Kidney epithelial cell (primary cell): ENCODE measurements at regions not wholly inside any gene's neighbourhood (a gene's known extent, or its start where the extent isn't known, plus 50 kb on each side); places are given as distances from the start of the nearest gene placed in this dataset.

Source experiments
- DNase-seq: peaks from one replicate; pipeline ENCODE4 v3.0.0-alpha.2; 2010; ENCODE audit warnings: low read depth
- H3K27me3 ChIP-seq: 2 replicates; pipeline ENCODE4 v1.6.0; 2011; ENCODE audit warnings: low read length; ENCODE audit not compliant: control insufficient read depth, insufficient read depth
- H3K36me3 ChIP-seq: 2 replicates; pipeline ENCODE4 v1.5.1; 2011; ENCODE audit warnings: low read length; ENCODE audit not compliant: control insufficient read depth, insufficient read depth
- H3K4me3 ChIP-seq: 2 replicates; pipeline ENCODE4 v1.5.1; 2011; ENCODE audit warnings: low read depth, mild to moderate bottlenecking, control low read depth, low read length
- CTCF ChIP-seq: IDR thresholded peaks from 2 replicates; pipeline ENCODE4 v1.5.1; 2011; ENCODE audit warnings: mild to moderate bottlenecking, moderate library complexity, low read length, control low read depth, inconsistent platforms; ENCODE audit not compliant: insufficient read depth, poor library complexity, severe bottlenecking

- DNase-seq: no peak
- TF ChIP-seq CTCF: no peak
- Histone ChIP-seq H3K36me3 (no peaks in the 10 kb centered on the region), H3K27me3 (no peaks in the 10 kb centered on the region), H3K4me3 (no peak overlapping the region)
Observed at GRCh38 chr12:107352347-107353081, 259.2 kb upstream of the CRY1 start.

GRCh38 chr12:107353312-107353711 is 260.0 kb upstream of the CRY1 start:
- Histone ChIP-seq H3K36me3 (no peaks in the 10 kb centered on the region), H3K27me3 (no peaks in the 10 kb centered on the region), H3K4me3 (no peak overlapping the region)
- TF ChIP-seq CTCF: no peak
- no peak for DNase-seq

GRCh38 chr12:107355004-107355565 is 261.7 kb upstream of the CRY1 start:
- H3K4me3 ChIP-seq: no peak overlapping the region
- no peak for DNase-seq
- no peaks in the 10 kb centered on the region for H3K36me3 ChIP-seq
- no peaks in the 10 kb centered on the region for H3K27me3 ChIP-seq
- TF ChIP-seq CTCF: no peak

GRCh38 chr12:107355612-107356011 is 262.3 kb upstream of the CRY1 start:
- TF ChIP-seq CTCF: no peak
- H3K27me3 ChIP-seq: no peaks in the 10 kb centered on the region
- H3K4me3 ChIP-seq: no peak overlapping the region
- DNase-seq: no peak
- no peaks in the 10 kb centered on the region for H3K36me3 ChIP-seq

GRCh38 chr12:107356266-107356936 is 263.1 kb upstream of the CRY1 start:
- H3K36me3 ChIP-seq: no peaks in the 10 kb centered on the region
- TF ChIP-seq CTCF: no peak
- H3K27me3 ChIP-seq: no peaks in the 10 kb centered on the region
- H3K4me3 ChIP-seq: no peak overlapping the region
- no peak for DNase-seq
